Nephron (organoid): ENCODE measurements at regions not wholly inside any gene's neighbourhood (a gene's known extent, or its start where the extent isn't known, plus 50 kb on each side); places are given as distances from the start of the nearest gene placed in this dataset.

Experiments used
- H3K27ac Mint-ChIP-seq, 3 experiments: 2 replicates each; pipeline ENCODE4 v1.8.0; 2020; ENCODE audit warnings: mixed read lengths in 3 of 3, mild to moderate bottlenecking in 2 of 3, moderate library complexity in 1 of 3
- H3K27me3 Mint-ChIP-seq: 2 replicates; pipeline ENCODE4 v1.8.0; 2021; ENCODE audit warnings: low read depth, mild to moderate bottlenecking, moderate library complexity, mixed read lengths
- H3K36me3 Mint-ChIP-seq: 2 replicates; pipeline ENCODE4 v1.8.0; 2020; ENCODE audit warnings: low read depth, mixed read lengths
- H3K4me1 Mint-ChIP-seq: 2 replicates; pipeline ENCODE4 v1.8.0; 2020; ENCODE audit warnings: mixed read lengths
- H3K4me3 Mint-ChIP-seq, 3 experiments: 2 replicates each; pipeline ENCODE4 v1.8.0; 2020; ENCODE audit warnings: mild to moderate bottlenecking in 3 of 3, mixed read lengths in 3 of 3, moderate library complexity in 2 of 3
- H3K9me3 Mint-ChIP-seq: 2 replicates; pipeline ENCODE4 v1.8.0; 2020; ENCODE audit warnings: mixed read lengths
- TF ChIP-seq, protein P1 (sequence below), 3 experiments: fragments of 200-600 bp; sonication (generic); IDR thresholded peaks; one replicate each; pipeline ENCODE4 v1.5.0; 2021; ENCODE audit warnings: antibody characterized with exemption in 3 of 3; ENCODE audit not compliant: unreplicated experiment in 3 of 3

DNA sequence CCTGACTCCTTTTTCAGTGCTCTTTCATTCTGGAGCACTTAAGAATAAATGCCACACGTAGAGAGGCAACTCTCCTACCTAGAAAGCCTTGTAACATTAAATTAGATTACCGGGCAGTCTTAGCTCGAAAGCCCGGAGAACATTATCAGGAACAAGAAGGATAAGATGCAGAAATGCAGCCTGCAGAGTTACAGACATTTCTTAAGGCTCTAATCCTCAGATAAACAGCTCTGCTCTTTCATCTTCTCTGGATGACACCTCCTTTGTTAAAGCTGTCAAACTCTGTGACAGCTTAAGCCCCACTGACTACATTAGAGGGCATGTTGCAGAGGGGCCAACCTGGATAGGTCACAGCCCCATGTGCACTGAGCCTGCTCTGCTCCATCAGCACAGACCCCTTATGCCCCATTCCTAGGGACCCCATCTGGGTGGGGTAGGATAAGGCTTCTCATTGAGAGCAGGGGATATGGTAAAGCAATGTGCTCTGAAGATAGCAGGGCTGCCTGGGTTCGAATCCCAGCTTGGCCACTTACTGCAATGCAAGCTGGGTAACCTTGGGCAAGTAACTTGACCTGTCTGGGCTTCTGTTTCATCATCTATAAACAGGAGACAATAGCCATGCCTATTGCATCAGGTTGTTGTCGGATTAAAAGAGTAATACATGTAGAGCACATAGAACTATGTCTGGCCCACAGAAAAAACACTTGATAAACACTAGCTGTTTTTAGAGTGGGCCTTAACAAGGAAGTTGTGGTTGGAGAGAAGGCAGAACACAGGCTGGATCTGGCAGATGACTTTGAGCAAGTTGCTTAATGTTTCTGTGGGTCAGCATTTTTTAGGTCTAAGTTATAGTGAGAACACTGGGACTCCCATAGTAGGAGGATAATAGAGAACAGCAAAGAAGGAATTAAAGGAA, 111.4 kb downstream of the THNSL2 start:
- peaks cover 10% of the 10 kb centered on the region for H3K9me3 Mint-ChIP-seq
- no peak overlapping the region for H3K4me3 Mint-ChIP-seq
- no peaks in the 10 kb centered on the region for H3K36me3 Mint-ChIP-seq

GRCh38 chr2:88269836-88270235, 99.7 kb downstream of the THNSL2 start:
- Mint-ChIP-seq H3K4me1 (no peaks in the 10 kb centered on the region), H3K27ac (no peak overlapping the region), H3K4me3 (no peak overlapping the region), H3K27me3 (no peaks in the 10 kb centered on the region), H3K9me3 (no peaks in the 10 kb centered on the region), H3K36me3 (no peaks in the 10 kb centered on the region)
- TF ChIP-seq, protein P1, sequence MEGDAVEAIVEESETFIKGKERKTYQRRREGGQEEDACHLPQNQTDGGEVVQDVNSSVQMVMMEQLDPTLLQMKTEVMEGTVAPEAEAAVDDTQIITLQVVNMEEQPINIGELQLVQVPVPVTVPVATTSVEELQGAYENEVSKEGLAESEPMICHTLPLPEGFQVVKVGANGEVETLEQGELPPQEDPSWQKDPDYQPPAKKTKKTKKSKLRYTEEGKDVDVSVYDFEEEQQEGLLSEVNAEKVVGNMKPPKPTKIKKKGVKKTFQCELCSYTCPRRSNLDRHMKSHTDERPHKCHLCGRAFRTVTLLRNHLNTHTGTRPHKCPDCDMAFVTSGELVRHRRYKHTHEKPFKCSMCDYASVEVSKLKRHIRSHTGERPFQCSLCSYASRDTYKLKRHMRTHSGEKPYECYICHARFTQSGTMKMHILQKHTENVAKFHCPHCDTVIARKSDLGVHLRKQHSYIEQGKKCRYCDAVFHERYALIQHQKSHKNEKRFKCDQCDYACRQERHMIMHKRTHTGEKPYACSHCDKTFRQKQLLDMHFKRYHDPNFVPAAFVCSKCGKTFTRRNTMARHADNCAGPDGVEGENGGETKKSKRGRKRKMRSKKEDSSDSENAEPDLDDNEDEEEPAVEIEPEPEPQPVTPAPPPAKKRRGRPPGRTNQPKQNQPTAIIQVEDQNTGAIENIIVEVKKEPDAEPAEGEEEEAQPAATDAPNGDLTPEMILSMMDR (IDR thresholded peaks at IDR 0.05; ENCODE audit: unreplicated experiment in 3 of 3), result no peak

More for the DNA sequence above, 111.4 kb downstream of the THNSL2 start:
- Mint-ChIP-seq H3K27ac (no peak overlapping the region), H3K4me1 (no peaks in the 10 kb centered on the region), H3K27me3 (peaks cover 4% of the 10 kb centered on the region)
- TF ChIP-seq, protein P1 (IDR thresholded peaks at IDR 0.05; ENCODE audit: unreplicated experiment in 3 of 3), result no peak

GRCh38 chr2:88265352-88266303, 95.5 kb downstream of the THNSL2 start:
- no peaks in the 10 kb centered on the region for H3K36me3 Mint-ChIP-seq
- H3K27ac Mint-ChIP-seq, result no peak overlapping the region
- H3K4me3 Mint-ChIP-seq, result no peak overlapping the region
- H3K27me3 Mint-ChIP-seq, result no peaks in the 10 kb centered on the region
- no peaks in the 10 kb centered on the region for H3K4me1 Mint-ChIP-seq
- TF ChIP-seq, protein P1 (IDR thresholded peaks at IDR 0.05; ENCODE audit: unreplicated experiment in 3 of 3), result no peak
- no peaks in the 10 kb centered on the region for H3K9me3 Mint-ChIP-seq

DNA sequence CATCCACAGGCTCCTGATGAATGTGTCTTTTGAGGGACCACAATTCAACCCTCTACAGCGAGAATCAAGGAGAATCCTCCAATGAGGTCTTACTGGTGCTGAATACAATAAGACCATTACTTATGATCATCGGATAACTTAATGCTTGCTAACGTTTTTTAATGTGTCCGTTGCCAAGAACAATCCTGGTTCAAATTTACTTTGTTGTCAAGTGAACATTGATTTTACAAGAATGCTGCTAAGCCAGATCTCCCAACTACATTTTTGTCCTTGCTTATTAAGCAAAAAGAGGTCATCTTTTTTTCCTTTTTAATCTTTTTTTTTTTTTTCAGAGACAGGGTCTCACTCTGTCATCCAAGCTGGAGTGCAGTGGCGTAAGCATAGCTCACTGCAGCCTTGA, 93.7 kb downstream of the THNSL2 start:
- Mint-ChIP-seq H3K9me3 (no peaks in the 10 kb centered on the region), H3K4me1 (no peaks in the 10 kb centered on the region), H3K36me3 (no peaks in the 10 kb centered on the region), H3K27ac (no peak overlapping the region), H3K27me3 (no peaks in the 10 kb centered on the region), H3K4me3 (no peak overlapping the region)
- TF ChIP-seq, protein P1 (IDR thresholded peaks at IDR 0.05; ENCODE audit: unreplicated experiment in 3 of 3), result no peak

DNA sequence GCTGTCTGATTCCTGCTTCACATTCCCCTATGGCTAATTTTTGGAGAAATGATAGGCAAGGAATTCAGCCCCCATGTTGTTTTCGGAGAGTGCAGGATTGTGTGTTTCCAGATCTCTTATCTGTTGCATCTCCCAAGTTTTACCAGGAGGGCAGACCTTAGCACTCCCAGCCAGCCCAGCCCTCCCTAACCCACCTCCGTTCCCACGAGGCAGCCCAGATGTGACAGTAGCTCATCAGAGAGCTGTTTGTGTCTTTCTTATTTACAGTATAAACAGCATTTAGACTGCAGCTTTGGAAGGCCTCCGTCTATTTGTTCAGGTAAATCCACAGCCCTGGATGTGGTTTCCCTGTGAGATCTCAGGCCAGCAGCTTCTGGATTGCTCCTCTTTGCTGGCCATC, 91.6 kb downstream of the THNSL2 start:
- Mint-ChIP-seq H3K9me3 (no peaks in the 10 kb centered on the region), H3K4me1 (peaks cover 3% of the 10 kb centered on the region), H3K4me3 (no peak overlapping the region), H3K27me3 (no peaks in the 10 kb centered on the region), H3K27ac (no peak overlapping the region), H3K36me3 (no peaks in the 10 kb centered on the region)
- TF ChIP-seq, protein P1 (IDR thresholded peaks at IDR 0.05; ENCODE audit: unreplicated experiment in 3 of 3), result no peak
